MM.1S (cell line): ENCODE measurements at regions not wholly inside any gene's neighbourhood (a gene's known extent, or its start where the extent isn't known, plus 50 kb on each side); places are given as distances from the start of the nearest gene placed in this dataset.

Experiments
- CTCF ChIP-seq: fragments of 300-600 bp; sonication (generic); IDR thresholded peaks from 2 replicates; pipeline ENCODE4 v1.5.1; 2016; ENCODE audit warnings: antibody characterized with exemption, low read length, mixed read lengths
- EZH2 ChIP-seq: fragments of 300-600 bp; sonication (generic); optimal IDR thresholded peaks from 2 replicates; pipeline ENCODE3; 2017; ENCODE audit warnings: low read depth, mild to moderate bottlenecking, antibody characterized with exemption, low read length, mixed read lengths

GRCh38 chr9:97788763-97789663 lies 64.0 kb upstream of the FOXE1 start:
- TF ChIP-seq CTCF (no peak), EZH2 (no peak)
